Renal cortex interstitium (tissue), 11 donors: ENCODE measurements at regions not wholly inside any gene's neighbourhood (a gene's known extent, or its start where the extent isn't known, plus 50 kb on each side); places are given as distances from the start of the nearest gene placed in this dataset.

Experiments
- DNase-seq, 11 donors: peaks; one replicate each; pipeline ENCODE4 v3.0.0-alpha.2; 2013; ENCODE audit warnings: low read depth in 9 of 11, low spot score in 4 of 11; ENCODE audit errors: extremely low read depth in 1 of 11

- DNase-seq = no peak
These were observed 218.9 kb downstream of the PRDM2 start for GRCh38 chr1:13918862-13919261.

- DNase-seq = no peak
These were observed 221.2 kb downstream of the PRDM2 start for GRCh38 chr1:13921190-13921589.

DNA sequence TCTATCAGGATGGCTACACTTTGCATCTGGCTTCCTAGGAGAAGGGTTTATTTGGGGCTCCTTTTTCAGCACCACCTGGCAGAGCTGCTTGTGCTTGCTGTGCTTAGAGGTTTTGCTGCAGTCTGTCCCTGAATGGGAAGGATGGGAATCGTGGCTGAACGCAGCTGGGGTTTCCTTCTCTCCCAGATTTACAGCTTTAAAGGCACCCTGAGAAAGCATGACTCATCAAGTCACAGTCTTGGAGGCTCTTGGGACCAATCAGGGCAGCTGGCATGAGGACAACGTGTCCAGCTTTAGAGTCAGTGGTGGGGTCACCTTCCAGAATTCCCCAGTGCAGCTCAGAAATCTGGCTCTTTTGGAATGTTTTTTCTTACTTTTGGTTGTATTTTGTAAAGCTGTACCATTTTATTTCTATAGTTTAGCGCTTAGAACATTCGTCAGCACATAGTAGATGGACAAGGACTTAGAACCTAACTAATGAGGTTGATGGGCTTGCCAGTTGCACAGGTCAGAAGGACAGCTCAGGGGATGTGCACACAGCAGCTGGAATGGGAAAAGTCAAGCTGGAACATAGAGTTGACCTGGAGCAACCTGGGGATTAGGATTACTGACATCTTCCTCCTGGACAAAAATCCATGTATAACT, 222.6 kb downstream of the PRDM2 start:
- no peak for DNase-seq

GRCh38 chr1:13926556-13926955, 226.6 kb downstream of the PRDM2 start:
- DNase-seq = no peak

- no peak for DNase-seq
These were observed 227.7 kb downstream of the PRDM2 start for GRCh38 chr1:13927736-13928135.

GRCh38 chr1:13929313-13929712, 229.3 kb downstream of the PRDM2 start:
- no peak for DNase-seq

DNA sequence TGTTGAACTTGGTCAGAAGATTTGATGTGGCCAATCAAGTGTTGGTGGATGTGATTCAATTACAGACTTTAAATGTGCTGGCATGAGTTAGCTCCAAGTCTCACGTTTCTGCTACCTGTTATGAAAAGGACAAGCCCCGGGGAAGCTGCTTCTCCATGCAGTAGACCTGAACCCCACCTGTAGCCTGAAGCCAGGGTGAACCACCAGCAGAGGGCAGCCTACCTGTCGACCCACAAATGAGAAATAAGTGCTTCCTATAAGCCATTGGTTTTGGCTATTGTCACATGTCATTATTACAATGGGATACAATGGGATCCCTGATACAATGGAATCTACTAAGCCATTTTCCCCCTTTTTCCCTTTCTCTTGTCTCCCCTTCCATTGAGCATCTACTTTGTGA, 230.2 kb downstream of the PRDM2 start:
- no peak for DNase-seq

DNA sequence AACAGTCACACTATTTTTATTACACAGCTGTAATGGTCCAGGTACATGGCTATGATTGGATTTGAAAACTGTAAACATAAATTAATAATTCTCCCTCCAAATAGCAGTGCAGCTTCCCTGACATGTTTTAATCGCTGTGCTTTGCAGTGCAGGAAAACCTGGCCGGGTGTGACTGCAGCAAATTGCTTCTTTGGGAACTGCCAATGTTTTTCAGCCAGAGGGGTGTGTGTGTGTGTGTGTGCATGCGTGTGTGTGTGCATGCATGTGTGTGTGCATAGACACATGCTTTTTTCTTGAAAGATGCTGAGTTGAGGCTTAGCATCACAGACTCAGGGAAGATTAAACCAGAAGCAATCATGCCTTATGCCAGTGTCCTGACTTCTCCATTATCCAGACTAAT, 231.2 kb downstream of the PRDM2 start:
- no peak for DNase-seq

GRCh38 chr1:13935336-13935735, 235.3 kb downstream of the PRDM2 start:
- DNase-seq = no peak

DNA sequence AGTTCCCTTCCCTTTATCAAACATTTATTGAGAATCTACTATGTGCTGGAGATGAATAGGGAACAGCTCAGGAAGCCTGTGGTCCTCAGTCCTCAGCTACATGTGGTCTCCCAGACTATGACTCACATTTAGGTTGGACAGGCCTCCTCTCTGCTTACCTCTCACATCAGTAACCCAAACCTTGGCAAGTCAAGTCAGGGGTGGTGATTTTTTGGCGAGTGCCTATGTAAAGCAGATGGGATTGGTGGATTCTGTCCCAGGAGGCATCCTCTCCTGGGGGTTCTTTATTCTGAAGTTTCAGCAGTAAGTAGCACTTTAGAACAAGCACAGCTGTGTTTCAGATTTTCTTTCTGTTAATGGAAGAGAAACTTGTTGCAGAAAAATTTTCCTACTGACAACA, 241.3 kb downstream of the PRDM2 start:
- DNase-seq = no peak

DNA sequence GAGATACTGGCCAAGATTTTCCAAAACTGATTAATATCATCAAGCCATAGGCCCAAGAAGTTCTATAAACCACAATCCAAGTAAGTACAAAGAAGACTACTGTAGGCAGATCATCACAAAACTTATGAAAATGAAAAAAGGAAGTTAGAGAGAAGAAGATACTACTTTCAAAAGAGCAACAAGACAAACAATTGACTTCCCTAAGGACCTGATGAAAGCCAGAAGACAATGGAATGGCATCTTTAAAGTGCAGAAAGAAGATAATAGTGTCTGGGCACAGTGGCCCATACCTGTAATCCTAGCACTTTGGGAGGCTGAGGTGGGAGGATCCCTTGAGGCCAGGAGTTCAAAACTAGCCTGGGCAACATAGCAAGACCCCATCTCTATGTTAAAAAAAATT, 243.1 kb downstream of the PRDM2 start:
- DNase-seq = no peak

GRCh38 chr1:13945856-13946255, 245.9 kb downstream of the PRDM2 start:
- DNase-seq = no peak

DNA sequence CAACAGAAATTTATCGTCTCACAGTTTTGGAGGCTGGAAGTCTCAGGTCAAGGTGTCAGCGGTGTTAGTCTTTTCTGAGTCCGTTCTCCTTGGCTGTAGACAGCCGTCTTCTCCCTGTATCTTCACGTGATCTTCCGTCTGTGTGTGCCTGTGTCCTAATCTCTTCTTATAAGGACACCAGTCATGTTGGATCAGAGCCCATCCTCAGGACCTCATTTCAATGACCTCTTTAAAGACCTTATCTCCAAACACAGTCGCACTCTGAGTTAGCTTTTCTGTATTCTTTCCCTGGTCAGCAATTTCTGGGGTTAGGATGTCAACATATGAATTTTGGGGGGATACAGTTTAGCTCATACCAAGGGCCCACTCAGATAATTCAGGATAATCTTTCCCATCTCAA, 247.7 kb downstream of the PRDM2 start:
- no peak for DNase-seq

DNA sequence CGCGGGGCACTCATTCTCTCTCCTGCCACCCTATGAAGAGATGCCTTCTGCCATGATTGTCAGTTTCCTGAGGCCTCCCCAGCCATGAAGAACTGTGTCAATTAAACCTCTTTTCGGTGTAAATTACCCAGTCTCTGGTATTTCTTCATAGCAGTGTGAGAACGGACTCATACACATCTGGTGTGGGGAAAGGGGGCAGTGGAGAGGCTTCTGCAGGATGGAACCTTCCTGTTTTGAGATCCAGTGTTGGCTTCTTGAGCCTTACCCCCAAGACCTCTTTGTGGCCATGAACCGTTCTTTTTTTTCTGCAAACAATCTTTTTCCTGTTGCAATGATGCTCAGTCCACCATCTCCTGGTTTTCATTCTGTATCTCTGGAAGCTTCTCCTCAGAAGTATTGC, 248.4 kb downstream of the PRDM2 start:
- DNase-seq = no peak

DNA sequence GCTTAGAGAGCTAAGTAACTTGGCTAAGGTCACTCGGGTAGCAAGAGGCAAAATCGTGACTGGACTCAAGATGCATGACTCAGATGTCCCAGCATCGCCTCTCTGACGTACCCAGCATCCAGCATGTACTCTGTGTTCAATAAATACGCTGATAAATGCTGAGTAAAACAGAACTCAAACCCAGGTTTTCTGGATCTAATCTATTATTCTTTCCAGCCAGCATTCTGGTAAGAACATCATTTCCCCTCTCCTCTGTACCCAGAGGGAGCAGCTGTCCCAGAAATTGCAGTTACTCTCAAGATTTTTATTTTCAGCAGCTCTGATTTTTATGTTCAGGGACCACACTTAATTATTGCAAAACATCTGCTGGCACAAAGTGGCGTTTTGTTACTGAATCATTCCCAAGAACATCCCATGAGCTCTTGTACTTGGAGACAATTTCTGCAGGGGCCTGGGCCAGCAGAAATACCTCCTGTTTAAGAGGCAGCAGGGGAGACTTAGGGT, 249.0 kb downstream of the PRDM2 start:
- no peak for DNase-seq

DNA sequence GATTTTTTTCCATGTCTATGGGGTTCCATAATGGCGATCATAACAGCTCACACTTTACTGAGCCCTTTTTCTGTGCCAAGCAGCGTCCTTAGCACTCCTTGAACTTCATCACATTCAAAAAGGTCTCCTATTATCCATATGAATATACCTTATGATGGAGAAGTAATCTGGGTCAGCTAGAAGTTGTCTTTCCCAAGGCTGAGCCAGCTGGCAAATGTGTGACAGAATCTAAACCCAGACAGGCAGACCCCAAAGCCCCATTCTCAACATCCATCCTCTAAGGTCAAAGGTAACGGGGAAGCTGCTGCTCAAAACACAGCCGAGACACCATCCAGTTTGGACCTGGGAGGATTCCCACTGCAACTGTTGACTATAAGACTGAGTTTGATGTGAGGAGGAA, 249.6 kb downstream of the PRDM2 start:
- DNase-seq = no peak

GRCh38 chr1:13950637-13951036, 250.6 kb downstream of the PRDM2 start:
- no peak for DNase-seq

DNA sequence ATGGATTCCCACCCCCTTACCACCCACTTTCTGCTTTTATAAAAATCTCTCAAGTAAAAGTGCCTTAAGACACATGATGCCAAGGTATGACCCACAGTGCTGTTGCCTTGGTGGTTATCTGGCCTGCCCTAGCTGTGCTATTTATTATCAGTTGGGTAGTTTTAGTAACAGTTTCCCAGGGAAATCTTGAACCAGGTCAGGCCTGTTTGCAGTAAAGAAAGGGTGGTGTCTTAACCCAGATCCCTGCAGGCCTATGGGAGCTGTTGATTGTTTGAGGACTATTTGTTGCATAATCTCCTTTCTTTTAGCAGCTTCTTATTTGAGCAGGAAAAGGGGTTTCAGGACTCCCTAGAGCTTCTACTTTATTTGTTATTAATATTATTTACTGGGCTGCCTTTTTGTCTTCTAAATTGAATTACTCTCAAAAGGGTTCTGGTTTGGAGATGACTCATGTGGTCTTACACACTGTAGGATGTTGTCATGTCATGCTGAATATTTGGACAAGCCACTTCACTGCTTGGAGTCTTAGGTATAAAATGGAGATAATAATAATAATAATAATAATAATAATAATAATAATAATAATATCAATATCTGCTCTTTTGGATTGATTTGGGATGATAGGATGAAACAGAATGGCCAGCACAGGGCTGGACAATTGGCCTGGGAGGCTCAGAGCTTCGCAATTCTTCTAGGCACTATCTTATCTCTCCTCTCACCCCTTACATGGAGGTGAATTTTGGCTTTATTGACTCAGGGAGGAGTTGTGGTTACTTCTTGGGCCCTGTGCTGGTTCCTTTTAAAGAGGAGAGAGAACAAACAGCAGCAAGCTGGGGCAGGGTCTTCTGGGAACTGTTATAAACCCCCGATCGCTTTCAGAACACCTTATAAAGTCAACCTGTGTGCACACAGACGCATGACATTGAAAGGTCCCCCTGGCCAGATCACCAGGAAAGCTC, 252.1 kb downstream of the PRDM2 start:
- DNase-seq = no peak

DNA sequence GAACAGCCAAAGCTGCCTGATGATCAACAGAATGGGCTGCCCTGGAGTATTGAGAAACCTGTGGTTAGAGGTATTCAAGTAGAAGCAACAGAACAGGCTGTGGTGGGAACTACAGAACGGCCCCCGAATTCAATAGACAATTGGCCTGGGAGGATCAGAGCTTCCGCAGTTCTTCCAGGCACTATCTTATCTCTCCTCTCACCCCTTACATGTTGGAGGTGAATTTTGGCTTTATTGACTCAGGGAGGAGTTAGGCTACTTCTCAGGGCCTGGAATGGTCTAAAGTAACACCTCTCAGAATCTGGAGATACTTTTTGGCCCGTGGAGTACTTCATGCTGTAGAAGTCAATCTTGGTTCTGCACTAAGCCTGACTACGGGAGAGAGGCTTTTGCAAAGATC, 253.0 kb downstream of the PRDM2 start:
- DNase-seq = no peak

- DNase-seq = peak in 10 of 11 donors; percentile 6 to 57 (median 33)
These were observed 256.4 kb downstream of the PRDM2 start for GRCh38 chr1:13956393-13956792.
